K562 (cell line): ENCODE measurements at regions not wholly inside any gene's neighbourhood (a gene's known extent, or its start where the extent isn't known, plus 50 kb on each side); places are given as distances from the start of the nearest gene placed in this dataset.

Experiments used
- ATAC-seq: fragments of 200-7000 bp; cut with Tn5 transposase; 3 replicates; pipeline ENCODE4 v1.9.1; 2020; ENCODE audit warnings: moderate library complexity
- BruUV-seq: library from RNA; stranded (reverse); fragments of 400-500 nt; replicated peaks from 2 replicates; lab custom pipeline; 2021; lab: Mats Ljungman, UMichigan
- CTCF ChIA-PET: fragments of 300-600 bp; formaldehyde crosslinking; extraction: SDS; loops from one replicate; lab custom pipeline; 2021; ENCODE audit warnings: low intra/inter-chr PET ratio; lab: Yijun Ruan, JAX
- POLR2A ChIA-PET: fragments of 300-600, 350-650 bp; sonication (Branson Sonifier 250); formaldehyde crosslinking; extraction: SDS; loops from one replicate; lab custom pipeline; 2021; ENCODE audit warnings: antibody characterized with exemption, inconsistent platforms; lab: Yijun Ruan, JAX
- DNase-seq, 4 experiments: peaks; one replicate each; pipeline versions ENCODE4 v3.0.0 to v3.0.0-alpha.2; 2011 to 2018; ENCODE audit warnings: low spot score in 3 of 4, mixed read lengths in 3 of 4; ENCODE audit errors: extremely low read depth in 1 of 4
- FAIRE-seq: peaks from 2 replicates; lab custom pipeline; 2011; peaks lifted over from hg19 to GRCh38; lab: Jason Lieb, UNC
- H2AFZ ChIP-seq: 2 replicates; pipeline ENCODE4 v1.6.0; 2011; ENCODE audit warnings: low read depth, low read length, control low read depth, inconsistent platforms
- H3K27ac ChIP-seq: fragments of 200-600 bp; 3 replicates; pipeline ENCODE4 v1.8.0; 2011; ENCODE audit warnings: low read depth, mild to moderate bottlenecking, control low read depth, inconsistent platforms, low read length, moderate library complexity, mixed read lengths; ENCODE audit errors: extremely low read depth
- H3K27me3 ChIP-seq, 2 experiments: fragments of 300-600 bp in 1 of 2; 2 replicates in 1 of 2; 3 replicates in 1 of 2; pipeline versions ENCODE4 v1.6.0 to v1.8.0; 2011; ENCODE audit warnings: inconsistent platforms in 2 of 2, low read length in 2 of 2, mild to moderate bottlenecking in 1 of 2, mixed read lengths in 1 of 2, moderate library complexity in 1 of 2; ENCODE audit not compliant: control insufficient read depth in 2 of 2, insufficient read depth in 2 of 2
- H3K36me3 ChIP-seq: fragments of 300-600 bp; 3 replicates; pipeline ENCODE4 v1.8.0; 2011; ENCODE audit warnings: mild to moderate bottlenecking, low read length, inconsistent platforms; ENCODE audit not compliant: control insufficient read depth, insufficient read depth
- H3K4me1 ChIP-seq, 2 experiments: fragments of 200-600 bp in 1 of 2; replicated peaks in 1 of 2; 2 replicates in 1 of 2; 3 replicates in 1 of 2; pipeline versions ENCODE4 v1.5.1 to v1.8.0; 2011; ENCODE audit warnings: inconsistent platforms in 2 of 2, low read length in 2 of 2, mild to moderate bottlenecking in 1 of 2, mixed read lengths in 1 of 2, moderate library complexity in 1 of 2; ENCODE audit not compliant: control insufficient read depth in 2 of 2, insufficient read depth in 2 of 2
- H3K4me2 ChIP-seq: 2 replicates; pipeline ENCODE4 v1.6.1; 2011; ENCODE audit warnings: low read length, control low read depth, inconsistent platforms, mixed read lengths; ENCODE audit not compliant: insufficient read depth
- H3K4me3 ChIP-seq: fragments of 200-600 bp; sonication (generic), shearing (Covaris generic); 2 replicates; pipeline ENCODE4 v1.5.1; 2016; ENCODE audit warnings: control low read depth, inconsistent platforms
- H3K79me2 ChIP-seq: fragments of 200-600 bp; 3 replicates; pipeline ENCODE4 v1.8.0; 2011; ENCODE audit warnings: low read length, inconsistent platforms; ENCODE audit not compliant: control insufficient read depth, insufficient read depth
- H3K9ac ChIP-seq, 2 experiments: 2 replicates each; pipeline versions ENCODE4 v1.6.0 to v1.6.1; 2011; ENCODE audit warnings: low read depth in 2 of 2, low read length in 2 of 2, control low read depth in 1 of 2, inconsistent platforms in 1 of 2, mild to moderate bottlenecking in 1 of 2, mixed read lengths in 1 of 2; ENCODE audit not compliant: insufficient read depth in 1 of 2
- H3K9me1 ChIP-seq: one replicate; pipeline ENCODE4 v1.6.0; 2011; ENCODE audit warnings: inconsistent platforms, mild to moderate bottlenecking, low read length, moderate library complexity; ENCODE audit not compliant: control insufficient read depth, insufficient read depth
- H3K9me3 ChIP-seq: replicated peaks from 2 replicates; pipeline ENCODE4 v1.5.1; 2011; ENCODE audit warnings: low read depth, low read length, inconsistent platforms; ENCODE audit not compliant: control insufficient read depth, insufficient read depth
- H4K20me1 ChIP-seq: replicated peaks from 2 replicates; pipeline ENCODE4 v1.6.1; 2011; ENCODE audit warnings: low read length, inconsistent platforms, mixed read lengths; ENCODE audit not compliant: control insufficient read depth, insufficient read depth
- CEBPG ChIP-seq, 3 experiments: fragments of 200-800 bp in 1 of 3; sonication (Bioruptor generic) in 1 of 3; sonication (generic) in 1 of 3; formaldehyde crosslinking in 1 of 3; IDR thresholded peaks in 2 of 3; conservative IDR thresholded peaks in 1 of 3; 2 replicates each; pipeline versions ENCODE4 v1.6.1 to v1.8.0; 2016 to 2022; ENCODE audit warnings: missing compliant biosample characterization in 2 of 3, missing genetic modification characterization in 2 of 3, mild to moderate bottlenecking in 1 of 3, missing genetic modification reagents in 1 of 3
- RNF2 ChIP-seq: sonication (generic); IDR thresholded peaks from 2 replicates; pipeline ENCODE4 v1.6.1; 2016
- ZNF316 ChIP-seq: fragments of 450-650 bp; IDR thresholded peaks from 2 replicates; pipeline ENCODE4 v1.6.1; 2016
- WGBS: fragments of 100-300 bp; shearing (Covaris generic); methylation state at CpG from one replicate; pipeline ENCODE4 v1.1.6; 2016; ENCODE audit warnings: low coverage, mixed read lengths; ENCODE audit not compliant: insufficient coverage; ENCODE audit errors: missing lambda C conversion rate; 5-methylcytosine and 5-hydroxymethylcytosine counted together
- in situ Hi-C: fragments of 300-500 bp; cut with MboI; formaldehyde crosslinking; loops from 4 replicates; pipeline ENCODE4 v1.15.0; 2018; ENCODE audit warnings: inconsistent platforms, mixed read lengths
- intact Hi-C: fragments of 100-400 bp; cut with micrococcal nuclease; formaldehyde crosslinking; loops from 2 replicates; pipeline ENCODE4 v1.14.2; 2022
- TF ChIP-seq, protein P1 (sequence below): fragments of 250-450 bp; sonication (Bioruptor Pico); IDR thresholded peaks from 2 replicates; pipeline ENCODE4 v1.4.0; 2020

- Histone ChIP-seq H3K36me3 (no peaks in the 10 kb centered on the region), H3K9me1 (no peaks in the 10 kb centered on the region), H3K4me2 (no peak overlapping the region), H4K20me1 (no peaks in the 10 kb centered on the region), H2AFZ (no peak overlapping the region), H3K27me3 (no peaks in the 10 kb centered on the region), H3K27ac (no peak overlapping the region), H3K9me3 (no peaks in the 10 kb centered on the region), H3K4me3 (no peak overlapping the region), H3K4me1 (no peaks in the 10 kb centered on the region), H3K79me2 (no peaks in the 10 kb centered on the region), H3K9ac (no peak overlapping the region)
- BruUV-seq = no TSS peak
- ChIA-PET CTCF (no interaction called here), POLR2A (no interaction called here)
- WGBS = 5% methylated on average over 1 of the region's 1 CpG
- no peak for ATAC-seq
- no peak for FAIRE-seq
- DNase-seq = no peak
- intact Hi-C loops = no loop called here
- TF ChIP-seq ZNF316 (peak; percentile 11; the same call in 1 of the 2 replicates), RNF2 (no peak)
- in situ Hi-C loops = no loop called here
Observed at GRCh38 chr6:48423640-48424365, 312.8 kb upstream of the PTCHD4 start.

GRCh38 chr6:48419992-48420391 lies 309.0 kb upstream of the PTCHD4 start:
- Histone ChIP-seq H4K20me1 (no peaks in the 10 kb centered on the region), H2AFZ (no peak overlapping the region), H3K9me1 (no peaks in the 10 kb centered on the region), H3K4me2 (no peak overlapping the region), H3K4me3 (no peak overlapping the region), H3K9me3 (no peaks in the 10 kb centered on the region), H3K36me3 (no peaks in the 10 kb centered on the region), H3K4me1 (no peaks in the 10 kb centered on the region), H3K27me3 (no peaks in the 10 kb centered on the region), H3K9ac (no peak overlapping the region), H3K79me2 (no peaks in the 10 kb centered on the region), H3K27ac (no peak overlapping the region)
- TF ChIP-seq CEBPG (CRISPR knock-in tag; IDR thresholded peaks at IDR 0.05) = no peak
- 0 out of 4 replicates have a peak, but pooled peaks of 1 of the 2 experiments have one; percentile 7 for TF ChIP-seq CEBPG (tag; conservative IDR thresholded peaks at IDR 0.05 in 1 of 2, IDR thresholded peaks at IDR 0.05 in 1 of 2)
- TF ChIP-seq, protein P1, sequence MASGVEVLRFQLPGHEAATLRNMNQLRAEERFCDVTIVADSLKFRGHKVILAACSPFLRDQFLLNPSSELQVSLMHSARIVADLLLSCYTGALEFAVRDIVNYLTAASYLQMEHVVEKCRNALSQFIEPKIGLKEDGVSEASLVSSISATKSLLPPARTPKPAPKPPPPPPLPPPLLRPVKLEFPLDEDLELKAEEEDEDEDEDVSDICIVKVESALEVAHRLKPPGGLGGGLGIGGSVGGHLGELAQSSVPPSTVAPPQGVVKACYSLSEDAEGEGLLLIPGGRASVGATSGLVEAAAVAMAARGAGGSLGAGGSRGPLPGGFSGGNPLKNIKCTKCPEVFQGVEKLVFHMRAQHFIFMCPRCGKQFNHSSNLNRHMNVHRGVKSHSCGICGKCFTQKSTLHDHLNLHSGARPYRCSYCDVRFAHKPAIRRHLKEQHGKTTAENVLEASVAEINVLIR (CRISPR knock-in tag) = no peak
- FAIRE-seq (no peak), DNase-seq (no peak), ATAC-seq (no peak)
- in situ Hi-C loops (no loop called here), intact Hi-C loops (no loop called here)
- CTCF ChIA-PET = no interaction called here
- BruUV-seq = no TSS peak
- POLR2A ChIA-PET = no interaction called here
- WGBS = 0% methylated on average over 1 of the region's 1 CpG
